Adrenal gland (tissue), 5 donors: ENCODE measurements at regions not wholly inside any gene's neighbourhood (a gene's known extent, or its start where the extent isn't known, plus 50 kb on each side); places are given as distances from the start of the nearest gene placed in this dataset.

Experiments
- POLR2A ChIP-seq, 2 donors: fragments of 450-650 bp; IDR thresholded peaks; one replicate each; pipeline ENCODE4 v1.6.1; 2017; ENCODE audit warnings: antibody characterized with exemption in 2 of 2, mild to moderate bottlenecking in 2 of 2, moderate library complexity in 1 of 2
- TF ChIP-seq, protein P1 (sequence below), 6 experiments: fragments of 450-650 bp in 4 of 6; fragments of 200-600 bp in 2 of 6; sonication (generic) in 1 of 6; IDR thresholded peaks; 1 replicate in 5 of 6; 2 replicates in 1 of 6; pipeline versions ENCODE4 v1.5.1 to v1.8.0; 2016 to 2021; ENCODE audit warnings: antibody characterized with exemption in 6 of 6, mild to moderate bottlenecking in 2 of 6, moderate library complexity in 1 of 6
- donor health status: DM: no; HTN: no; CAD: no.

DNA sequence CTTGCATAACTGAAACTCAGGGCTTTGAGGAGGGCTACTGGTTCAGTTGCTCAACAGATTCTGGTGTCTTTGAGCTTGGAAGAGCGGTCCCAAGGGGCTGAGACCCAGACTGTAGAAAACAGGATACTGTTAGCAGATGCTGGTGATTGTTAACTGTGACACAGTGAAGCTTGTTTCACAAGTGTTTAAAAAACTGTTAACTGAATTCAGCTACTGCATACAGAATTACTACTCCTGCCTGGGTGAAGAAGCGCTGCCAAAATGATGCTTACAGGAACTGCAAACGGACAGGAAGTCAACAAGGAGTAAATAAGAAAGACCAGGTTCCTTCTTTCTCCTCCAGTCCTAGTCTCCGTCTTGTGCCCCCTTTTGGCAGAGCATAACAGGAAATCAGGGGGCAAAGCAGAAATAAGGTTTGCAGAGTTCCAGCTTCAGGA lies 195.3 kb upstream of the USP25 start:
- TF ChIP-seq POLR2A (IDR thresholded peaks at IDR 0.05): no peak
- TF ChIP-seq, protein P1, sequence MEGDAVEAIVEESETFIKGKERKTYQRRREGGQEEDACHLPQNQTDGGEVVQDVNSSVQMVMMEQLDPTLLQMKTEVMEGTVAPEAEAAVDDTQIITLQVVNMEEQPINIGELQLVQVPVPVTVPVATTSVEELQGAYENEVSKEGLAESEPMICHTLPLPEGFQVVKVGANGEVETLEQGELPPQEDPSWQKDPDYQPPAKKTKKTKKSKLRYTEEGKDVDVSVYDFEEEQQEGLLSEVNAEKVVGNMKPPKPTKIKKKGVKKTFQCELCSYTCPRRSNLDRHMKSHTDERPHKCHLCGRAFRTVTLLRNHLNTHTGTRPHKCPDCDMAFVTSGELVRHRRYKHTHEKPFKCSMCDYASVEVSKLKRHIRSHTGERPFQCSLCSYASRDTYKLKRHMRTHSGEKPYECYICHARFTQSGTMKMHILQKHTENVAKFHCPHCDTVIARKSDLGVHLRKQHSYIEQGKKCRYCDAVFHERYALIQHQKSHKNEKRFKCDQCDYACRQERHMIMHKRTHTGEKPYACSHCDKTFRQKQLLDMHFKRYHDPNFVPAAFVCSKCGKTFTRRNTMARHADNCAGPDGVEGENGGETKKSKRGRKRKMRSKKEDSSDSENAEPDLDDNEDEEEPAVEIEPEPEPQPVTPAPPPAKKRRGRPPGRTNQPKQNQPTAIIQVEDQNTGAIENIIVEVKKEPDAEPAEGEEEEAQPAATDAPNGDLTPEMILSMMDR (IDR thresholded peaks at IDR 0.05): no peak
